ENCODE measurements at regions not wholly inside any gene's neighbourhood (a gene's known extent, or its start where the extent isn't known, plus 50 kb on each side); places are given as distances from the start of the nearest gene placed in this dataset.

DNA sequence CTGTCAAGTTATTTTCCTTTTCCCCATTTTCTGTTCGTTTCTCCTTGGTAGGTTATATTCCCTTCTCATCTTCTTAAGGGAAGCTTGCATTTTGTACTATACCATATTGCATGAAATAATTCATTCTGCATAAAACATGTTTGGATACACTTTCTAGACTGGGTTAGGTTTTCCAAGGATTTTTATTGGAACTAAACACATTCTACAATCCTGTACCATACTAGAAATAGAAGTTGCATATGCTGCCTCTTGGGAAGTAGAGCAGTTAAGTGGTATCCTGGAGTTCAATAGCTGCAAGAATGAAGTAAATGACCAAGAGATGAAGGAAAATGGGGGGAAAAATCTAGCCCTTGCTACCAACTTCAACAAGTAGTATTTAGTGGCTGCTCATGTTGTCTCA, 393.7 kb upstream of the SLIT2 start:
- DNase-seq (ENCODE audit: low spot score), result no peak
- Histone ChIP-seq H3K9me3 (no peaks in the 10 kb centered on the region), H3K4me1 (ENCODE audit: control insufficient read depth in 1 of 2, low read depth in 2 of 2) (no peaks in the 10 kb centered on the region), H3K27ac (no peak overlapping the region), H3K4me3 (no peak overlapping the region), H3K27me3 (replicated peaks; ENCODE audit: insufficient read depth) (no peaks in the 10 kb centered on the region), H3K36me3 (no peaks in the 10 kb centered on the region)
- no peak for ATAC-seq (ENCODE audit: insufficient number of reproducible peaks, low FRiP score, low read depth)
- TF ChIP-seq, protein P1, sequence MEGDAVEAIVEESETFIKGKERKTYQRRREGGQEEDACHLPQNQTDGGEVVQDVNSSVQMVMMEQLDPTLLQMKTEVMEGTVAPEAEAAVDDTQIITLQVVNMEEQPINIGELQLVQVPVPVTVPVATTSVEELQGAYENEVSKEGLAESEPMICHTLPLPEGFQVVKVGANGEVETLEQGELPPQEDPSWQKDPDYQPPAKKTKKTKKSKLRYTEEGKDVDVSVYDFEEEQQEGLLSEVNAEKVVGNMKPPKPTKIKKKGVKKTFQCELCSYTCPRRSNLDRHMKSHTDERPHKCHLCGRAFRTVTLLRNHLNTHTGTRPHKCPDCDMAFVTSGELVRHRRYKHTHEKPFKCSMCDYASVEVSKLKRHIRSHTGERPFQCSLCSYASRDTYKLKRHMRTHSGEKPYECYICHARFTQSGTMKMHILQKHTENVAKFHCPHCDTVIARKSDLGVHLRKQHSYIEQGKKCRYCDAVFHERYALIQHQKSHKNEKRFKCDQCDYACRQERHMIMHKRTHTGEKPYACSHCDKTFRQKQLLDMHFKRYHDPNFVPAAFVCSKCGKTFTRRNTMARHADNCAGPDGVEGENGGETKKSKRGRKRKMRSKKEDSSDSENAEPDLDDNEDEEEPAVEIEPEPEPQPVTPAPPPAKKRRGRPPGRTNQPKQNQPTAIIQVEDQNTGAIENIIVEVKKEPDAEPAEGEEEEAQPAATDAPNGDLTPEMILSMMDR (IDR thresholded peaks at IDR 0.05), result no peak

DNA sequence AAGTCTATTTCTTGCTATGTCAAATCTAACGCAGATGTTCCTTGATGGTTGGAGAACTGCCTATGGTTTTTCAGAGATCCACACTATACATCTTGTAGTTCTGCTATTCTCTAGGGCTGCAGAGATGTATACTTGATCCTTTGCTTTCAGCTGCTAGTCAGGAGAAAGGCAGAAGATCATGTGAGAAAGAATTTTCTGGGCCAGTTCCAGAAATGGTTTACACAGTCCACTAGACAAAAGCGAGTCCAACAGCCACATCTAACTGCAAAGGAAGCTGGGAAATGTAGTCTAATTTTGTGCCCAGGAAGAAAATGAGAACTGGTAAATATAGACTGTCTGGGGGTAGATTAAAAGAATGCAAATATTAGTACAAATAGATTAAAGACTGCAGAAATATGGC, 394.3 kb upstream of the SLIT2 start:
- TF ChIP-seq, protein P1 (IDR thresholded peaks at IDR 0.05), result no peak
- Histone ChIP-seq H3K4me1 (ENCODE audit: control insufficient read depth in 1 of 2, low read depth in 2 of 2) (no peaks in the 10 kb centered on the region), H3K36me3 (no peaks in the 10 kb centered on the region), H3K9me3 (no peaks in the 10 kb centered on the region), H3K27me3 (replicated peaks; ENCODE audit: insufficient read depth) (no peaks in the 10 kb centered on the region), H3K4me3 (no peak overlapping the region), H3K27ac (no peak overlapping the region)
- ATAC-seq (ENCODE audit: insufficient number of reproducible peaks, low FRiP score, low read depth) (no peak), DNase-seq (ENCODE audit: low spot score) (no peak)

- no peaks in the 10 kb centered on the region for H3K4me1 ChIP-seq (ENCODE audit: control insufficient read depth in 1 of 2, low read depth in 2 of 2)
- H3K9me3 ChIP-seq, result no peaks in the 10 kb centered on the region
- H3K4me3 ChIP-seq, result no peak overlapping the region
- TF ChIP-seq, protein P1 (IDR thresholded peaks at IDR 0.05), result no peak
- no peaks in the 10 kb centered on the region for H3K36me3 ChIP-seq
- DNase-seq (ENCODE audit: low spot score) (no peak), ATAC-seq (ENCODE audit: insufficient number of reproducible peaks, low FRiP score, low read depth) (no peak)
- no peak overlapping the region for H3K27ac ChIP-seq
- H3K27me3 ChIP-seq (replicated peaks; ENCODE audit: insufficient read depth), result no peaks in the 10 kb centered on the region
Observed at GRCh38 chr4:19850909-19851308, 400.8 kb upstream of the SLIT2 start.

GRCh38 chr4:19844446-19844845, 407.3 kb upstream of the SLIT2 start:
- Histone ChIP-seq H3K4me3 (no peak overlapping the region), H3K9me3 (no peaks in the 10 kb centered on the region), H3K4me1 (ENCODE audit: control insufficient read depth in 1 of 2, low read depth in 2 of 2) (no peaks in the 10 kb centered on the region), H3K36me3 (no peaks in the 10 kb centered on the region), H3K27me3 (replicated peaks; ENCODE audit: insufficient read depth) (no peaks in the 10 kb centered on the region), H3K27ac (no peak overlapping the region)
- no peak for ATAC-seq (ENCODE audit: insufficient number of reproducible peaks, low FRiP score, low read depth)
- DNase-seq (ENCODE audit: low spot score), result no peak
- TF ChIP-seq, protein P1 (IDR thresholded peaks at IDR 0.05), result no peak

DNA sequence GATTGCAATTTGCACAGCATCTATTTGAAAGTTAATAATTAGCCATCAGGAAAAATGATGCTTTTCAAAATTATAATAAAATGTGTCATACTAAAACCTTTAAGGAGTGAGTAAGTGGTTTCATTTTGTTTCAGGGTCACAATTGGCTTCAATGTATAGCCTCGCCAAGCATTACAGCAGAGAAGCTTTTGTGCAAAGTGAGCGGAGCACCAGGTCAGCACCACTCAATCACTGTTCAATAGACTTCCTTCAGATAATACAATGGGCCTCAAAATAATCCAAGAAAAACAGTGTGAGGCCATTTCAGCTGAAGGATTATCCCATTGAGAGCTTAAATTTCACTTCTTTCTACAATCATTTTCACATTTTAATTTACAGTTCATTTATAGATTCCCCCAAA, 409.2 kb upstream of the SLIT2 start:
- ATAC-seq (ENCODE audit: insufficient number of reproducible peaks, low FRiP score, low read depth) (no peak), DNase-seq (ENCODE audit: low spot score) (no peak)
- Histone ChIP-seq H3K4me1 (ENCODE audit: control insufficient read depth in 1 of 2, low read depth in 2 of 2) (no peaks in the 10 kb centered on the region), H3K27me3 (replicated peaks; ENCODE audit: insufficient read depth) (no peaks in the 10 kb centered on the region), H3K9me3 (no peaks in the 10 kb centered on the region), H3K27ac (no peak overlapping the region), H3K4me3 (no peak overlapping the region), H3K36me3 (no peaks in the 10 kb centered on the region)
- TF ChIP-seq, protein P1 (IDR thresholded peaks at IDR 0.05), result no peak
